NCI-H748 (cell line): ENCODE measurements at regions not wholly inside any gene's neighbourhood (a gene's known extent, or its start where the extent isn't known, plus 50 kb on each side); places are given as distances from the start of the nearest gene placed in this dataset.
"Not testable (repeated sequence)": the region's sequence is repeated elsewhere in the genome, so short reads cannot be mapped to it uniquely, and the experiment has no call there.

Experiments used
- DNase-seq: peaks from one replicate; lab custom pipeline; 2025; ENCODE audit not compliant: unreplicated experiment; lab: John Stamatoyannopoulos, UW

GRCh38 chr21:9572782-9573181 lies 948.6 kb upstream of the TPTE start:
- not testable (repeated sequence) for DNase-seq

GRCh38 chr21:9573528-9573927 lies 947.9 kb upstream of the TPTE start:
- not testable (repeated sequence) for DNase-seq

GRCh38 chr21:9579275-9579674 lies 942.1 kb upstream of the TPTE start:
- not testable (repeated sequence) for DNase-seq

- not testable (repeated sequence) for DNase-seq
Measured at GRCh38 chr21:9587941-9588340, 933.4 kb upstream of the TPTE start.

GRCh38 chr21:9592591-9592990 lies 928.8 kb upstream of the TPTE start:
- not testable (repeated sequence) for DNase-seq

GRCh38 chr21:9593646-9594045 lies 927.7 kb upstream of the TPTE start:
- not testable (repeated sequence) for DNase-seq

- DNase-seq = not testable (repeated sequence)
Measured at GRCh38 chr21:9614011-9614410, 907.4 kb upstream of the TPTE start.

GRCh38 chr21:9621121-9621793 lies 900.1 kb upstream of the TPTE start:
- not testable (repeated sequence) for DNase-seq

- DNase-seq = not testable (repeated sequence)
Measured at GRCh38 chr21:9628051-9628450, 893.3 kb upstream of the TPTE start.

GRCh38 chr21:9647409-9647808 lies 874.0 kb upstream of the TPTE start:
- not testable (repeated sequence) for DNase-seq

- not testable (repeated sequence) for DNase-seq
Measured at GRCh38 chr21:9648331-9648730, 873.1 kb upstream of the TPTE start.

GRCh38 chr21:9648947-9649720 lies 872.2 kb upstream of the TPTE start:
- DNase-seq = not testable (repeated sequence)

GRCh38 chr21:9652819-9653218 lies 868.6 kb upstream of the TPTE start:
- DNase-seq = not testable (repeated sequence)

GRCh38 chr21:9655221-9655620 lies 866.2 kb upstream of the TPTE start:
- DNase-seq = not testable (repeated sequence)

- DNase-seq = not testable (repeated sequence)
Measured at GRCh38 chr21:9656455-9656854, 864.9 kb upstream of the TPTE start.

- not testable (repeated sequence) for DNase-seq
Measured at GRCh38 chr21:9657779-9658178, 863.6 kb upstream of the TPTE start.

- DNase-seq = not testable (repeated sequence)
Measured at GRCh38 chr21:9659877-9660276, 861.5 kb upstream of the TPTE start.

- not testable (repeated sequence) for DNase-seq
Measured at GRCh38 chr21:9663914-9664729, 857.3 kb upstream of the TPTE start.

GRCh38 chr21:9675811-9676210 lies 845.6 kb upstream of the TPTE start:
- DNase-seq = not testable (repeated sequence)

GRCh38 chr21:9679029-9679428 lies 842.4 kb upstream of the TPTE start:
- not testable (repeated sequence) for DNase-seq

GRCh38 chr21:9688945-9689344 lies 832.4 kb upstream of the TPTE start:
- DNase-seq = not testable (repeated sequence)
